GM13977 (cell line): ENCODE measurements at regions not wholly inside any gene's neighbourhood (a gene's known extent, or its start where the extent isn't known, plus 50 kb on each side); places are given as distances from the start of the nearest gene placed in this dataset.
A peak's percentile ranks its signal among the peaks of the same experiment; 100 is the strongest.

Experiments used
- DNase-seq: peaks from one replicate; pipeline ENCODE4 v3.0.0; 2012; ENCODE audit warnings: low spot score
- in situ Hi-C: fragments of 300-500 bp; cut with MboI; formaldehyde crosslinking; loops from one replicate; pipeline ENCODE4 v1.12.0; 2022; ENCODE audit warnings: low sequenced_read_pairs, low pct_unique_long_range_greater_than_20kb, mixed read lengths, inconsistent platforms; ENCODE audit not compliant: unreplicated experiment
- TF ChIP-seq, protein P1 (sequence below): IDR thresholded peaks from 2 replicates; pipeline ENCODE4 v1.5.1; 2012; ENCODE audit warnings: mild to moderate bottlenecking, control low read depth; ENCODE audit not compliant: insufficient read depth; ENCODE audit errors: extremely low read depth, missing control alignments

DNA sequence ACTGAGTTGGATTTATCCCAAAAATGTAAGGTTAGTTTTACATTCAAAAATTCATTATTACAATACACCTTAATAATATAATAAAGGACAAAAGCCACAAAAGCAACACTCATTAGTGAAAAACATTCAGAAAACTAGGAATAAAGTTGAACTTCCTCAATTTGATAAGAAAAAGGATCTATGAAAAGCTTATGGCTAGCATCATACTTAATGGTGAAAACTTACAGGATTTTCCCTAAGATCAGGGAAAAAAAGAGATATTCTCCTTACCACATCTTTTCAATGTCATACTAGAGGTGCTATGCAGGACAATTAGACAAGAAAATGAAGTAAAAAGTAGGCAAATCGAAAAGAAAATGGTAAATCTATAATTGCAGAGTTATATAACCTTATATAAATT lies 279.9 kb downstream of the CGGBP1 start:
- TF ChIP-seq, protein P1, sequence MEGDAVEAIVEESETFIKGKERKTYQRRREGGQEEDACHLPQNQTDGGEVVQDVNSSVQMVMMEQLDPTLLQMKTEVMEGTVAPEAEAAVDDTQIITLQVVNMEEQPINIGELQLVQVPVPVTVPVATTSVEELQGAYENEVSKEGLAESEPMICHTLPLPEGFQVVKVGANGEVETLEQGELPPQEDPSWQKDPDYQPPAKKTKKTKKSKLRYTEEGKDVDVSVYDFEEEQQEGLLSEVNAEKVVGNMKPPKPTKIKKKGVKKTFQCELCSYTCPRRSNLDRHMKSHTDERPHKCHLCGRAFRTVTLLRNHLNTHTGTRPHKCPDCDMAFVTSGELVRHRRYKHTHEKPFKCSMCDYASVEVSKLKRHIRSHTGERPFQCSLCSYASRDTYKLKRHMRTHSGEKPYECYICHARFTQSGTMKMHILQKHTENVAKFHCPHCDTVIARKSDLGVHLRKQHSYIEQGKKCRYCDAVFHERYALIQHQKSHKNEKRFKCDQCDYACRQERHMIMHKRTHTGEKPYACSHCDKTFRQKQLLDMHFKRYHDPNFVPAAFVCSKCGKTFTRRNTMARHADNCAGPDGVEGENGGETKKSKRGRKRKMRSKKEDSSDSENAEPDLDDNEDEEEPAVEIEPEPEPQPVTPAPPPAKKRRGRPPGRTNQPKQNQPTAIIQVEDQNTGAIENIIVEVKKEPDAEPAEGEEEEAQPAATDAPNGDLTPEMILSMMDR: no peak
- no peak for DNase-seq
- in situ Hi-C loops: no loop called here

GRCh38 chr3:87771337-87772192 lies 287.2 kb downstream of the CGGBP1 start:
- in situ Hi-C loops: loop anchor here (25.0 kb wide), 1 partner anchor 241 kb away; no protein-coding TSS in a partner anchor
- TF ChIP-seq, protein P1: peak; percentile 84
- DNase-seq: peak; percentile 26

DNA sequence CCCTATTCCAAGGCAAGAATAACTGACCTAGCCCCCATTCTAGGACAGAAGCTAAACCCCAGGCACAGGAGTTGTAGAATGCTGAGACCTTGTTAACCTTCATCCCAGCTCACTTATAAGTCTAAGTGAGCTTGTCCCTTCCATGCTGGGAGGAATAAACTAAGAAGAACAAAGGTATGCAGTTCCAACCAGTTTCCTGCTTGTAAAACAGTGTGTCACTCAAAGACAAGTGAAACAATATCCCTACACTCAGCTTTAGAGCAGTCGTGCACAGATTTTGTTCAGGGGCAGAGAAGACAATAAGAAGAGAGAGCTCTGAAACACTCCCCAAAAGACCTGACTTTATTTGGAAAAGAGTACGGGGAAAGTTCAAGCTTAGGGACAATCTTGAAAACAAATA lies 292.1 kb downstream of the CGGBP1 start:
- no peak for DNase-seq
- TF ChIP-seq, protein P1: no peak
- in situ Hi-C loops: loop anchor here (25.0 kb wide), 1 partner anchor 246 kb away; no protein-coding TSS in a partner anchor

DNA sequence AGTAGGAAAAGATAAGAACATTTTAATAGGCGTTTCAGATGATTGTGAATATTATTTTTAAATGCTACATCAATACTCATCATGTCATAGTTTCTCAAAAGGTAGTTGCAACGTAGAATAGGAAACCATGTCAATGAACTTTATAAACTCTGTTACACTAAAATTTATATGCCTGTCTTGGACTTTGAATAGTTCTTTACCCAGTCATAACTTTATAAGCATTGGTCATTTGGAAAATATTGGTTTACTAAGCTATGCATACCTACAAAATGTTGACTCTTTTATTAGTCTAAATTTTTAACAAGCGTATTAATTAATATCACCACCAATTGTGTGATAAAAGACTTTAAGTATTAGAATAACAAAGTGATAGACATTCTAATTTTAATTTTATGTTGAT lies 293.5 kb downstream of the CGGBP1 start:
- no peak for DNase-seq
- in situ Hi-C loops: loop anchor here (25.0 kb wide), 1 partner anchor 247 kb away; no protein-coding TSS in a partner anchor
- TF ChIP-seq, protein P1: no peak

GRCh38 chr3:87761795-87762194 lies 297.0 kb downstream of the CGGBP1 start:
- TF ChIP-seq, protein P1: no peak
- DNase-seq: no peak
- in situ Hi-C loops: loop anchor here (25.0 kb wide), 1 partner anchor 251 kb away; no protein-coding TSS in a partner anchor

GRCh38 chr3:87761341-87761740 lies 297.5 kb downstream of the CGGBP1 start:
- DNase-seq: no peak
- TF ChIP-seq, protein P1: no peak
- in situ Hi-C loops: loop anchor here (25.0 kb wide), 1 partner anchor 251 kb away; no protein-coding TSS in a partner anchor
